ENCODE measurements at regions not wholly inside any gene's neighbourhood (a gene's known extent, or its start where the extent isn't known, plus 50 kb on each side); places are given as distances from the start of the nearest gene placed in this dataset.

DNA sequence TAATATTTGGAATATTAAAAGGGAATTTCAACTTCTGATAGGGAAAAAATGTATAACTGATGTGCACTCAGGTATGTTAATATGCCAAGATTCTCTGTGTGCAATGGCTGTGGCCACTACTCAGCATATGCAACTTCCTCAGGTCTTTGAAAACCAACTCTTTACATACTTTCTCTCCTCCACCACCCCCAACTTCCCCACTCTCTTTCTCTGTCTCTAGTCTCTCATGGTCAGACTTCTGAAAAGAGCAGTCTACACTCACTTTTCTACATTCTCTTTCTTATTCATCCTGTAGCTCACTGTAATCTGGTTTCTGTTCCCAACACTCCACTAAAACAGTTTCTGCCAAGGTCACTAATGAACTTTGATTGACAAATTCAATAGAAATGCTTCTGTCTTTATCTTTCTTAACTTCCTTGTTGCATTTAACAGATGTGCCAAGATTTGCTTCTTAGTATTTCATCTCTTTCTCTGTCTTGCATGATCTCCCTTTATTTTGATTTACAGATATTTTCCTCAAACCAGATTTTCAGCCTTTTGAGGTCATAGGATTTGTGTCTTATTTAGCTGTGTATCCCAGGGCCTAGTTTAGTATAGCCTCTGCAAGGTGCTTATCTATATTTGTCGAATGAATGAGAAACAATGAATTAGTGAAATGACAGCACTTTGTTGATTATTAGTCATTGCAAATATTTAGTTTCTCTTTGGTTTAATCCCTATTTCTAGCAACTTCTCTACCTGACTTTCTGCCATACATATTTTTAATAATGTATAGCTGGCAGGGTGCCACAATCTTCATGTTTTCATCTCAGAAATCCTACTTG lies 168.9 kb downstream of the LMO4 start:
- Mint-ChIP-seq H3K36me3 (no peaks in the 10 kb centered on the region), H3K9me3 (peaks cover 0 to 2% (median under 1%) of the 10 kb centered on the region in 7 donors), H3K27ac (peak overlapping the region in 2 of 7 donors; percentile 21 to 55), H3K27me3 (ENCODE audit: low read depth in 3 of 3) (no peaks in the 10 kb centered on the region), H3K4me3 (no peak overlapping the region), H3K4me1 (peaks cover 4% of the 10 kb centered on the region)
- Histone ChIP-seq H3K4me3 (replicated peaks in 1 of 3; ENCODE audit: low read depth in 2 of 3, low read length in 3 of 3) (no peak overlapping the region), H2AFZ (ENCODE audit: insufficient read depth, low read depth, low read length, poor library complexity, severe bottlenecking) (no peak overlapping the region), H3K27me3 (ENCODE audit: control insufficient read depth in 2 of 2, insufficient read depth in 2 of 2, low read length in 2 of 2) (no peaks in the 10 kb centered on the region), H3K4me1 (ENCODE audit: control insufficient read depth in 1 of 2, insufficient read depth in 2 of 2, low read length in 2 of 2) (no peaks in the 10 kb centered on the region), H3K36me3 (replicated peaks in 1 of 2; ENCODE audit: control insufficient read depth in 1 of 2, insufficient read depth in 2 of 2, low read length in 2 of 2) (no peaks in the 10 kb centered on the region), H3K9me3 (replicated peaks in 1 of 2; ENCODE audit: control insufficient read depth in 1 of 2, insufficient read depth in 1 of 2, low read length in 2 of 2) (peaks cover under 1% of the 10 kb centered on the region in 2 donors), H3K79me2 (ENCODE audit: insufficient read depth, low read length) (no peaks in the 10 kb centered on the region), H3K4me2 (replicated peaks; ENCODE audit: extremely low read depth, low read length, poor library complexity, severe bottlenecking) (no peak overlapping the region), H3K27ac (ENCODE audit: low read depth in 1 of 2, low read length in 2 of 2) (no peak overlapping the region), H3K9ac (ENCODE audit: insufficient read depth, low read length, poor library complexity, severe bottlenecking) (no peak overlapping the region), H4K20me1 (ENCODE audit: insufficient read depth, low read length) (no peaks in the 10 kb centered on the region)
- intact Hi-C loops (cut with micrococcal nuclease), result no loop called here
- no peak for TF ChIP-seq CTCF (IDR thresholded peaks at IDR 0.05)
- DNase-seq, result no peak
- no CpG with 5 or more reads among the region's 1 CpG for WGBS (ENCODE audit: insufficient coverage)

- H3K27me3 Mint-ChIP-seq (ENCODE audit: low read depth in 3 of 3), result no peaks in the 10 kb centered on the region
Measured at GRCh38 chr1:87501738-87502137, 173.1 kb downstream of the LMO4 start.

More at GRCh38 chr1:87501738-87502137, 173.1 kb downstream of the LMO4 start:
- H3K9me3 Mint-ChIP-seq, result peaks cover 0 to 7% (median 5%) of the 10 kb centered on the region in 7 donors
- H3K9ac ChIP-seq (ENCODE audit: insufficient read depth, low read length, poor library complexity, severe bottlenecking), result no peak overlapping the region
- H3K4me1 Mint-ChIP-seq, result peaks cover 4% of the 10 kb centered on the region
- intact Hi-C loops (cut with micrococcal nuclease), result no loop called here
- WGBS (ENCODE audit: insufficient coverage), result no CpG with 5 or more reads among the region's 2 CpGs
- no peak overlapping the region for H3K27ac Mint-ChIP-seq
- no peaks in the 10 kb centered on the region for H3K36me3 ChIP-seq (replicated peaks in 1 of 2; ENCODE audit: control insufficient read depth in 1 of 2, insufficient read depth in 2 of 2, low read length in 2 of 2)
- DNase-seq, result no peak
- H3K36me3 Mint-ChIP-seq, result no peaks in the 10 kb centered on the region
- no peak overlapping the region for H3K4me3 ChIP-seq (replicated peaks in 1 of 3; ENCODE audit: low read depth in 2 of 3, low read length in 3 of 3)
- H3K4me3 Mint-ChIP-seq, result no peak overlapping the region
- no peaks in the 10 kb centered on the region for H3K27me3 ChIP-seq (ENCODE audit: control insufficient read depth in 2 of 2, insufficient read depth in 2 of 2, low read length in 2 of 2)
- no peak overlapping the region for H3K27ac ChIP-seq (ENCODE audit: low read depth in 1 of 2, low read length in 2 of 2)
- peaks cover 5 to 7% of the 10 kb centered on the region in 2 donors for H3K9me3 ChIP-seq (replicated peaks in 1 of 2; ENCODE audit: control insufficient read depth in 1 of 2, insufficient read depth in 1 of 2, low read length in 2 of 2)
- no peaks in the 10 kb centered on the region for H4K20me1 ChIP-seq (ENCODE audit: insufficient read depth, low read length)
- no peak overlapping the region for H3K4me2 ChIP-seq (replicated peaks; ENCODE audit: extremely low read depth, low read length, poor library complexity, severe bottlenecking)
- H3K4me1 ChIP-seq (ENCODE audit: control insufficient read depth in 1 of 2, insufficient read depth in 2 of 2, low read length in 2 of 2), result peaks cover 0 to 20% of the 10 kb centered on the region in 2 donors
- H2AFZ ChIP-seq (ENCODE audit: insufficient read depth, low read depth, low read length, poor library complexity, severe bottlenecking), result no peak overlapping the region
- no peaks in the 10 kb centered on the region for H3K79me2 ChIP-seq (ENCODE audit: insufficient read depth, low read length)
- TF ChIP-seq CTCF (IDR thresholded peaks at IDR 0.05), result no peak

All from CD14-positive monocyte (primary cell).